Astrocyte of the cerebellum (primary cell): ENCODE measurements at regions not wholly inside any gene's neighbourhood (a gene's known extent, or its start where the extent isn't known, plus 50 kb on each side); places are given as distances from the start of the nearest gene placed in this dataset.
"Not testable (repeated sequence)": the region's sequence is repeated elsewhere in the genome, so short reads cannot be mapped to it uniquely, and the experiment has no call there.

Source experiments
- DNase-seq: peaks from one replicate; pipeline ENCODE4 v3.0.0-alpha.2; 2011; ENCODE audit warnings: low read depth
- H3K4me3 ChIP-seq: 2 replicates; pipeline ENCODE4 v1.5.1; 2011; ENCODE audit warnings: mild to moderate bottlenecking, low read depth, low read length, moderate library complexity
- in situ Hi-C: cut with HindIII; loops from 2 replicates; pipeline ENCODE4 v1.10.0; 2017; ENCODE audit warnings: low sequenced_read_pairs

DNA sequence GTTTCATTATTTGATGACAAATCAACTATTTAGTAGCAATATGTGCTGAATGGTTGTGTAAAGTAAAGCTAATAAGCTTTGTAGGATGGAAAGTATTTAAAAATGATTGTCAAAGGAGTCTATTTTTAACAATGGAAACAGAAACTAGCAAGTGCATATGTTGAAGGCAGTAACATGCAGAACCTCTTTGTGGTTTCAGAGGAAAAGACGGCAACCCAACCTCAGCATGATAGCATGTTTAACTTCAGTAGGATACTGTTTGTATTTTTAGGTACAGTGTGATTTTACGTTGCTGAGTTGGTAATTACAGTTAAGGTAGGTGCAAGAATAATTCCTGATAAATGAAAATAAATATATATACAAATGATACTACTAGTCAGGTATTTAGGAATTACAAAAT lies 545.4 kb downstream of the CDY1 start:
- DNase-seq, in situ Hi-C loops, H3K4me3 ChIP-seq: not testable (repeated sequence)

DNA sequence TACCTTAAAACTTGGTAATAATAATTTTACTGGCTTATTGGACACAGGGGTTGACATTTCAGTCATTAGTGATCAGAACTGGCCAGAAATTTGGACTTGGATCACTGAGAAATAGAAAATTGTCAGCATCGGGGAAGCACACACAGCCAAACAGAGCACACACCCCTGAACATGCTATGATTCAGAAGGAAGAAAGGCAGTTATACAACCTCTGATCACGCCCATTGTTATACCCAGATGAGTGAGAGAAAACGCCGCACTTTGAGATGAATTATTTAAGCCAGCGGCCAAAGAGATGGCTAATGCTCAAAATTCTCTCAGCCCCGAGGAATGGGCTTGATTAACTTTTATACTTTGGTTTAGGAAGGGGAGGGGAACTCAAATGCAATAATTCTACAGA lies 557.4 kb downstream of the CDY1 start:
- H3K4me3 ChIP-seq, DNase-seq, in situ Hi-C loops: not testable (repeated sequence)

DNA sequence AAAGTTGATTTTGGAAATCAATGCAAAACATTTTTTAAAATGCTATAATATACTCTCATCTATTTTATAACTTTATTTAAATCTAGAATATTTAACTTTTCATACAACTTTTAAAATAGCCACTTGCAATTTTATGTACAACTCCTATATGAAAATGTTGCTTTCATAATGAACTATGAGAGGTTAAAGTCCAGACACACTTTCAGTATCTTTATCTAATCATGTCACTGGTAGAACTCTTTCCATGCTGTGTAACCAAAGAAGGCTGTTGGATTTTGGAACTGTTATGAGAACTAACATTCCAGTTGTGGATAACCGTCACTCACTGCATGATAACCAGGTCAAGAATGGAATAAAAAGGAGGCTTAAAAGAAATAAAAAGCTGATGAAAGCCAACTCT lies 603.1 kb downstream of the CDY1 start:
- H3K4me3 ChIP-seq, DNase-seq, in situ Hi-C loops: not testable (repeated sequence)

DNA sequence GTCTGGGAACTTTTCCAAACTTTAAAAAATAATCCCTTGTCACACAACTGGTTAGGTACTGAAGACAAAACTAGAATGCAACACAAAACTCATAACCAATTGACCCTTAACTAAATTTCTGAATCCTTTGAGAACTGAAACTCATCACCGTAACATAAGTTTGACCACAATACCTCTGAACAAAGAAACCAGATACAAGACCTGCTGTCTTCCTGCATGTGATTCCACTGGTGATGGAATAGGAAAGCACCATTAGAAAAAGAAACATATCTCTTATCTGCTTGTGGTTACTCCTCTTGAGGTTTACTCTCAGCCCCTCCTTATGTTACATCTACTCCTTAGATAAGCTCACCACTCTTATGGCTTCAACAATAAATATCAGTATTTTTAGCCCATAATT lies 603.6 kb downstream of the CDY1 start:
- DNase-seq, H3K4me3 ChIP-seq, in situ Hi-C loops: not testable (repeated sequence)

DNA sequence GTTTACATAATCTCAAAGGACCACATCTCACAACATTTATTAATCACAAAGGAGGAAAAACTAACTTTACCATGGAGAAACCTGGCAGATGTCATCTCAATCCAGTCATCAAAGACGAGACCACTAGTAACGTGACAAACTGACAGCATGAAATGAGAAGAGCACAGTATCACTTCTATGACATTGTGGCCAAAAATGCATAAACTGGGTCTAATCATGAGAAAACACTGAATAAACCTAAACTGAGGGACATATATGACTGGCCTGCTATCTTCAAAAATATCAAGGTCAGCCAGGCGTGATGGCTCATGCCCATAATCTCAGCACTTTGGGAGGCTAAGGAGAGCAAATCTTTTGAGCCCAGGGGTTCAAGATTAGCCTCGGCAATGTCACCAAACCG lies 619.0 kb downstream of the CDY1 start:
- in situ Hi-C loops, H3K4me3 ChIP-seq, DNase-seq: not testable (repeated sequence)

DNA sequence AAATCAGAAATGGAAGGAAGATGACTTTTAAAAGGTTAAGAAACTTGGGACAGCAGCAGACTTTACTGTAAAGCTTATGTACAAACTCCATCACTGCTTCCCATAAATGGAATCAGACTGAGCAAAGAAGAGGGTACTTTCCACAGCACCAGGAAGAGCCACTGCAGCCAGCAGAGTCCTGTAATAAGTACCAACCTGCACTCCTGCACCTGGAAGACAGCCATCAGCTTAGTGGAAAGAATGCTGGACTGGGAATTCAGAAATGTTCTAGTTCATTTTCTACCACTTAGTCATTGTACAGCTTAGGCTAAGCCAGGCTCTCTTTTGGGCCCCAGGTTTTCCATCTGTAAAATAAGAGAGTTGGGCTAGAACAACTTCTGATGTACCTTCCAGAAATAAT lies 632.3 kb downstream of the CDY1 start:
- H3K4me3 ChIP-seq, DNase-seq, in situ Hi-C loops: not testable (repeated sequence)

DNA sequence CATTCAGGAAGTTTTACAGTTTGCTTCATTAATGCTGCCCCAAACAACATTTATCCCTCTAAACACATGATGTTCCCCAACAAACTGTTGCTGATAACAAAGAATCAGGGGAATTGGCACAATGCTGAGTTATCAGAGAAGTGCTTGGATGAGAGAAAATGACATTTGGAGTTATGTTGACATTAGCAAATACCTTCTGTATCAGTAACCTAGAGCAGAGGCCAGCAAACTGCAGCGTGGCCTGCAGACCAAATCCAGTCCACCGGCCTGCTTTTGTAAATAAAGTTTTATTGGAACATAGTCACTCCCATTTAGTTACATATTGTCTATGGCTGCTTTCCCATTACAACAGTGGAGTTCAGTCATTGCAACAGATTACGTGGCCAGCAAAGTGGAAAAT lies 643.5 kb downstream of the CDY1 start:
- in situ Hi-C loops, DNase-seq, H3K4me3 ChIP-seq: not testable (repeated sequence)

DNA sequence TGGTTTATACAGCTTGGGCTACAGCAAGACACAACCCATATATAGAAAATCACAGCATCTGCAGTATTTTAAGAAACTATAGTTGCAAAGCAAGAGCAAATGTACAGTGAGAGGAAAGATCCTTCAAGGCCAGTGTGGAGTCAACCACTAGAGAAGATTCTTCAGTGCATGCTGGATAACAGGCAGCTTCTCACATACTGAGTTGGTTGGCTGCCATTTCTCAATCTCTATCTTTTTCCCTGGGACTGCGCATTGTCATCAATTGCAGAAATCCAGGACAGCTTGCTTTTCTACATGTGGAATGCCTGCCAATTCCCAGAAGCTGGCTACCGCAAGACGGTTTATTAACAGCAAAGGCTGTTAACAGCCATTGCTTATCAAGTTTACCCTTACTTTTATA lies 646.5 kb downstream of the CDY1 start:
- in situ Hi-C loops, DNase-seq: not testable (repeated sequence)

DNA sequence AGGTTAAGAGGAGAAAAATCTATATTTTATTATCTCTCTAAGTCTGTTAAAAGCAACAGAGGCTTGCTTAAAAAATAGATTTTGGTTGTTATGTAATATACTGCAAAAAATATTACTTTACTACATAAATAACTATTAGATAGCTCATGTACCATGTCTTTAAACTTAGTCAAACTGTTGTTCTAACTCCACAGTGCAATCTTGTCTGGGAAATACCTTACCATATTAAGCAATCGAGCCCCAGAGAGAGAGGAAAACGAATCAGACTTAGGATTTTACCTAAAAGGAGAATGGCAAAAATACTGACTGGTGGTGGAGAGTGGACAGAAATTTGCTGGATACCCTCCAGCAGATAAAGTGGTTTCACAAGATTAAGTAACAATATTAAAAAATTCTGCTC lies 647.0 kb downstream of the CDY1 start:
- in situ Hi-C loops, DNase-seq, H3K4me3 ChIP-seq: not testable (repeated sequence)

More for the DNA sequence above, 646.5 kb downstream of the CDY1 start:
- H3K4me3 ChIP-seq = not testable (repeated sequence)

DNA sequence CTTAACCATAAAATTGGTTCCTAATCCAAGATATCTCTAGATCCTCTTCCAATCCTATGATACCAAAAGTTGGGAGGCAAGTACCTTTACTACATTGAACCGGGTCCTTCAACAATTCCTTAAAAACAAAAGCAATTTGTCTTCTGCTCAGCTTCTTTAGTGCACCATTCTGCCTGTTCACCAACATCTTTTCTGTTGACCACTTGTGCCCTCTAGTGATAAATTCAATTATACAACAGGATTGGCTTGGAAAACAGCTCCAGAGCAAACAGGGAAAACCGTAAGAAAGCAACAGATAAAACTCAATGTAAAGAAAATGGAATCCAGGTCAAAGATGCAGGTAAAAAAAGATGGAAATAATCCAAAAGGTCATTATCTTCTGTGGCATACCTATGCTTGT lies 651.2 kb downstream of the CDY1 start:
- H3K4me3 ChIP-seq, DNase-seq, in situ Hi-C loops: not testable (repeated sequence)

DNA sequence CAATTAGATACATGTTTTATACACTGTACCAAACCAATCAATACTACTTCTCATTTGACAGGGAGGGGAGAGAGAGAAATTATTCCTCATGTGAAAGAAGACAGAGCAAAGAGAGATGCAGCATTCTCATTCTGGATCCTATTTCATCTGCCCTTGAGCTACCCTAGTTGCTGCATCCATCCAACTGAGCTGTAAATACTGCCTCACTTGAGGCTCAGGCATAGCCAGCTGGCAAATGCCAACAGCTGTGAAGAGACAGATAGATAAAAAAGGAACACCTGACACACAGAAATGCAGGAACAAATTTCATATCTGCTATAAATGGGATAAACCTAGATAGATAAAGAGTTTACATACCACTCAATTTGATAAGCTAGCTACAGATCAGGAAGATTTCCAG lies 684.1 kb downstream of the CDY1 start:
- in situ Hi-C loops, H3K4me3 ChIP-seq, DNase-seq: not testable (repeated sequence)

DNA sequence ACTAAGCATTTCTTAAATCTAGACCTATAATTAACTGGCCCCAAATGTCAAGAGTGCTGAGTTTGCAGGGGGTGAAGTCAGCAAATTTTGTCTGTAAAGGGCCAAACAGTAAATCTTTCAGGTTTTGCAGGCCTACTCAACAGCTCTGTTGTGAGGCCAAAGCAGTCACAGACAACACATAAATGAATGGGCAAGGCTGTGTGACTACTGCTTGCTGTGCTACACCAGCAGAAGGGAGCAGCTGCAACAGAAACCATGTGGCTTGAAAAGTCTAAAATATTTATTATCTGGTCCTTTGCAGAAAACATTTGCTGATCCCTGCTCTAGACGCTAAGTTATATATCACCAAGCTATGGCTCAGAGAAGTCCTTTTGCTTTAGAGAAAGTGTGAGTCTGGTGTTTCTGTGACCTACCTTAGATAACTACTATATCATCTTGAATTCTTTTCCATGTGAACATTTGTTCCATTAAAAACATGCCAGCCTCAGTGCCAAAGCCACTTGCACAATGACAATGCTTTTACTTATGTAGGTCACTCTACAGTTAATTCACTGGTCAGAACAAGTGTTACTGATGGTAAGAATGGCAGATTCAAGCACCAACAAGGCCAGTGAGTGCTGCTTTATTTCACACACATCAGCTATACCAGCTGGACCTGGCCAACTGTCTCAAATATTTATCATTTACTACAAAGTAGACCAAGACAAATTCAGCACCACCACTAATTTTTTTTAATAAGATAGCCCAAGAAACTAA lies 684.9 kb downstream of the CDY1 start:
- DNase-seq, in situ Hi-C loops, H3K4me3 ChIP-seq: not testable (repeated sequence)

DNA sequence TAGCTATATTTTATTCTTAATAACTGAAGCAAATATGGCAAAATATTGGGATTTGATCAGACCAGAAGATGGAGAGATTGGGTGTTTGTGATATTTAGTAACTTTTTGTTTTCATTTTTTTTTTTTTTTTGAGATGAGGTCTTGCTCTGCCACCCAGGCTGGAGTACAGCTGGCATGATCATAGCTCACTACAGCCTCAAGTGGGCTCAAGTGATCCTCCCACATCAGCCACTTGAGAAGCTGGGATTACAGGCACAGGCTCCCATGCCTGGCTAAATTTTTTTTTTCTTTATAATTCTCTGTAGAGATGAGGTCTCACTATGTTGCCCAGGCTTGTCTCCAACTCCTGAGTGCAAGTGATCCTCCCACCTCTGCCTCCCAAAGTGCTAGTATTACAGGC lies 686.4 kb downstream of the CDY1 start:
- H3K4me3 ChIP-seq, in situ Hi-C loops, DNase-seq: not testable (repeated sequence)

DNA sequence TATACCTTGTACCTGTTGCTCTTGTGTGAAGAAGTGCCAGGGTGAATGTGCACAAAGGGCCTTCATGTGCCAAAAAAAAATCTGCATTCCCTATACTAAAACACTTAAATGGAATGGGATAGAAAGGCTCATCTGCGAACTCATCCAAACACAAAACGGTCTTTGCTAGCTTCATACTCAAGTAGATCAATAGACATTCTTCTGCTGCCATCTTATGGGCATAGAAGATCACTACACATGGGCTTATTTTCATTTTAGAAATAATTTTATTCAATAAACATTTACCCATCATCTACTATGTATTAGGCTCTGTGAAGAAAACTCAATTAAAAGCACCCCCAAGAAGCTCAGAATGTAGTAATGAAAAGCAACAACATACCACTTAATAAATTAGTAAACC lies 693.1 kb downstream of the CDY1 start:
- in situ Hi-C loops = not testable (repeated sequence)

DNA sequence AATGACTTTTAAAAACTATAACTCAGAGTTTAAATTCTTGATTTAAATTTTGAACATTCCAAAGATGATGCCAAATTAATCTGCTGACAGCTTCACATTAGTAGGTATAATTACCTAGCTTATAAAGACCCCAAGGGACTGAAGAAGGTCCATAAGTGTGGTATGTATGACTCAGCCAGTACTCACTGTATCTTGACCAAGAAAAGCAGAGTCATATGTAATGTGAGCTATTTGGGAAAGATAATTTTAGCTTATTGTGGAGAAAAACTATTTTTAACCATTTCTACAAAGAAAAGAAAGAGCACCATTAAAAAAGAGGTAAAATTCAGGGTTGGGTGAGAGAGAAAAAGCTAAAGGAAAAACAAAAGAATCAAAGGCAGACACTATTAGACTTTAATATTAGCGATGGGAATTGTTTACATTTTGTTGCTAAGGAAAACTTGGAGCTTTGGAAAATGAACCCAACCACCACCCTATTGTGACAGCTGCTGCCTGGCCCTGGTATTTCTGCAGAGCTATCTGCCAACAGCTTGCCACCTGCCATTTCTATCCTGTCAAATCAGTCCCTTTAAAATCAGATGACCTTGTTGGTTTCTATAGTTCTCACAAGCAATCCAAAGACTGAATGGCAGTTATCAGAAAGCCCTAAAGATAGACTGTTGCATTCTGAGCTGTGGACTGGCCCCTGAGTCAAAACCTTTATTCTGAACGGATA lies 697.7 kb downstream of the CDY1 start:
- DNase-seq, H3K4me3 ChIP-seq, in situ Hi-C loops: not testable (repeated sequence)

More for the DNA sequence above, 693.1 kb downstream of the CDY1 start:
- H3K4me3 ChIP-seq = not testable (repeated sequence)
- peak; percentile 8 for DNase-seq

DNA sequence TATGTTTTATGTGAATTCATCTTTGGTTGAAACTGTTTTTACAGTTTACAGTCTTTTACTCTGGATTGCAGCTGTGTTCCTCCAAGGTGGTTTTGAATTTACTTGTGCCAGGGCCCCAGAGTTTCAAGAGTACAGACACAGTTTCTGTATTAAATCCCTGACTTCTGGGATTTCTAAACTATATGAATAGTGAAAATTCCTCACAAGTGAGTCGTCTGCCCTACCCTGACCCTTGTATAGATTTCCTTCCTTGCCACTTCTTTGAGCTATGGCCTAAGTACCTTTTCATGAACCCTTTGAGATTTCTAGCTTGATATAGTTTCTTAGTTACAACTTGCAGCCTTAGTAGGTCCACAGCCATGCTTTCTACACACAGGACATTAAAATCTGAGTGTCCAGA lies 700.8 kb downstream of the CDY1 start:
- in situ Hi-C loops, H3K4me3 ChIP-seq, DNase-seq: not testable (repeated sequence)

DNA sequence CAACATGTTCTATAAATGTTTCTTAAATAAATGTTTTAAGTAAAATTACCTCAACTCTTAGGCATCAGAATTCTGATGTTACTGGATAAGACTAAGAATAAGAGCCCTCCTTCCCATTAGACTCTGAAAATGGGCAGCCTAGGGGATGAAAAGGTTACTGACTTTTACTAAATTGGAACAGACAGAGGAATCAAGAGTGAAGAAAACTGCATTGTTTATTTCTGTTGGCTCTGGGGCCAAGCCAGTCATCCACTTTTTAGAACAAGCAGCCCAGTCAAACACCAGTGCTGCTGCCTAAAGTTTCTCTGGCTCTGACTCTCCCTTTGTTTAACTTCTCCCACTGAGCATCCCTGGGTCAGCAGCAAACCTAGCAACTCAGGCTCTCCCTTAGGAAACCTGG lies 731.0 kb downstream of the CDY1 start:
- DNase-seq, H3K4me3 ChIP-seq, in situ Hi-C loops: not testable (repeated sequence)
